OCI-LY1 (cell line): ENCODE measurements at regions not wholly inside any gene's neighbourhood (a gene's known extent, or its start where the extent isn't known, plus 50 kb on each side); places are given as distances from the start of the nearest gene placed in this dataset.

Source experiments
- H2AFZ ChIP-seq: fragments of 200-600 bp; sonication (generic), shearing (Covaris generic); 2 replicates; pipeline ENCODE4 v1.6.0; 2014; ENCODE audit warnings: antibody characterized with exemption, mild to moderate bottlenecking, low read length
- H3F3A ChIP-seq: fragments of 200-600 bp; sonication (generic), shearing (Covaris generic); 2 replicates; pipeline ENCODE4 v1.6.0; 2014; ENCODE audit warnings: mild to moderate bottlenecking, antibody characterized with exemption, low read length, moderate library complexity; ENCODE audit not compliant: insufficient read depth
- H3K27ac ChIP-seq: fragments of 200-600 bp; sonication (generic); 2 replicates; pipeline ENCODE4 v1.5.1; 2014; ENCODE audit warnings: low read length, mixed run types, mild to moderate bottlenecking, low read depth; ENCODE audit not compliant: poor library complexity, severe bottlenecking
- H3K27me3 ChIP-seq: fragments of 200-600 bp; sonication (generic); 2 replicates; pipeline ENCODE4 v1.6.0; 2014; ENCODE audit warnings: antibody characterized with exemption, mild to moderate bottlenecking, low read length, moderate library complexity; ENCODE audit not compliant: insufficient read depth
- H3K36me3 ChIP-seq: fragments of 200-600 bp; sonication (generic); 2 replicates; pipeline ENCODE4 v1.6.1; 2014; ENCODE audit warnings: mild to moderate bottlenecking, antibody characterized with exemption, low read length, moderate library complexity, mixed read lengths; ENCODE audit not compliant: insufficient read depth
- H3K4me1 ChIP-seq: fragments of 200-600 bp; sonication (generic); 2 replicates; pipeline ENCODE4 v1.5.1; 2014; ENCODE audit warnings: mild to moderate bottlenecking, low read length, moderate library complexity; ENCODE audit not compliant: insufficient read depth, severe bottlenecking
- H3K4me2 ChIP-seq: fragments of 200-600 bp; sonication (generic), shearing (Covaris generic); 2 replicates; pipeline ENCODE4 v1.6.1; 2014; ENCODE audit warnings: low read length
- H3K4me3 ChIP-seq: fragments of 200-600 bp; sonication (generic); 2 replicates; pipeline ENCODE4 v1.5.1; 2014; ENCODE audit warnings: low read length, low read depth, mild to moderate bottlenecking, mixed read lengths; ENCODE audit not compliant: poor library complexity, severe bottlenecking
- H3K79me2 ChIP-seq: fragments of 200-600 bp; shearing (Covaris generic); 2 replicates; pipeline ENCODE4 v1.6.1; 2016; ENCODE audit warnings: mixed run types, low read length, mixed read lengths; ENCODE audit not compliant: insufficient read depth
- H3K9ac ChIP-seq: fragments of 200-600 bp; sonication (generic), shearing (Covaris generic); 2 replicates; pipeline ENCODE4 v1.6.1; 2014; ENCODE audit warnings: mild to moderate bottlenecking, low read length, mixed read lengths
- H3K9me2 ChIP-seq: fragments of 200-600 bp; sonication (generic), shearing (Covaris generic); 2 replicates; pipeline ENCODE4 v1.6.1; 2014; ENCODE audit warnings: low read depth, mild to moderate bottlenecking, low read length, mixed read lengths
- H3K9me3 ChIP-seq: fragments of 200-600 bp; shearing (Covaris generic); 2 replicates; pipeline ENCODE4 v1.6.1; 2014; ENCODE audit warnings: low read length, mixed read lengths
- H4K20me1 ChIP-seq: fragments of 200-600 bp; sonication (generic), shearing (Covaris generic); 2 replicates; pipeline ENCODE4 v1.6.0; 2016; ENCODE audit warnings: mild to moderate bottlenecking, low read length; ENCODE audit not compliant: insufficient read depth
- CTCF ChIP-seq: fragments of 200-600 bp; sonication (generic), shearing (Covaris generic); IDR thresholded peaks from 2 replicates; pipeline ENCODE4 v1.5.1; 2017; ENCODE audit warnings: mild to moderate bottlenecking, antibody characterized with exemption, low read length, moderate library complexity, mixed read lengths
- EZH2 ChIP-seq: fragments of 200-600 bp; sonication (generic), shearing (Covaris generic); IDR thresholded peaks from 2 replicates; pipeline ENCODE4 v1.8.0; 2017; ENCODE audit warnings: borderline replicate concordance, mixed run types, mild to moderate bottlenecking, antibody characterized with exemption, low read length, moderate library complexity, mixed read lengths

GRCh38 chr14:37665951-37666350 lies 70.5 kb downstream of the TTC6 start:
- Histone ChIP-seq H3K4me2 (no peak overlapping the region), H3K27ac (no peak overlapping the region), H3K9me2 (no peaks in the 10 kb centered on the region), H3K4me1 (no peaks in the 10 kb centered on the region), H3K9ac (no peak overlapping the region), H4K20me1 (no peaks in the 10 kb centered on the region), H3K27me3 (no peaks in the 10 kb centered on the region), H2AFZ (no peak overlapping the region), H3K36me3 (no peaks in the 10 kb centered on the region), H3K9me3 (no peaks in the 10 kb centered on the region), H3K4me3 (no peak overlapping the region), H3K79me2 (no peaks in the 10 kb centered on the region), H3F3A (no peaks in the 10 kb centered on the region)
- TF ChIP-seq CTCF (no peak), EZH2 (no peak)

GRCh38 chr14:37668646-37669045 lies 73.2 kb downstream of the TTC6 start:
- TF ChIP-seq CTCF (no peak), EZH2 (no peak)
- Histone ChIP-seq H3K9me3 (no peaks in the 10 kb centered on the region), H3K79me2 (no peaks in the 10 kb centered on the region), H4K20me1 (no peaks in the 10 kb centered on the region), H3K9me2 (no peaks in the 10 kb centered on the region), H3K4me1 (no peaks in the 10 kb centered on the region), H2AFZ (no peak overlapping the region), H3K4me3 (no peak overlapping the region), H3K9ac (no peak overlapping the region), H3F3A (no peaks in the 10 kb centered on the region), H3K27me3 (no peaks in the 10 kb centered on the region), H3K27ac (no peak overlapping the region), H3K4me2 (no peak overlapping the region), H3K36me3 (no peaks in the 10 kb centered on the region)

GRCh38 chr14:37669242-37669641 lies 73.8 kb downstream of the TTC6 start:
- Histone ChIP-seq H3K9me3 (no peaks in the 10 kb centered on the region), H3K9ac (no peak overlapping the region), H3K36me3 (no peaks in the 10 kb centered on the region), H3K4me1 (no peaks in the 10 kb centered on the region), H3K4me2 (no peak overlapping the region), H3F3A (no peaks in the 10 kb centered on the region), H4K20me1 (no peaks in the 10 kb centered on the region), H3K9me2 (no peaks in the 10 kb centered on the region), H3K4me3 (no peak overlapping the region), H3K27me3 (no peaks in the 10 kb centered on the region), H2AFZ (no peak overlapping the region), H3K79me2 (no peaks in the 10 kb centered on the region), H3K27ac (no peak overlapping the region)
- TF ChIP-seq CTCF (no peak), EZH2 (no peak)
